ENCODE measurements at regions not wholly inside any gene's neighbourhood (a gene's known extent, or its start where the extent isn't known, plus 50 kb on each side); places are given as distances from the start of the nearest gene placed in this dataset.

- intact Hi-C loops (cut with DNase I) = no loop called here
These were observed 151.8 kb upstream of the TSC22D2 start for GRCh38 chr3:150256318-150256717.

GRCh38 chr3:150255826-150256225 lies 152.3 kb upstream of the TSC22D2 start:
- no peak for DNase-seq (ENCODE audit: extremely low spot score in 2 of 2)
- intact Hi-C loops (cut with DNase I) = no loop called here
- Histone ChIP-seq H3K27me3 (no peaks in the 10 kb centered on the region), H3K9me3 (no peaks in the 10 kb centered on the region), H3K4me1 (peaks cover 30% of the 10 kb centered on the region), H3K4me3 (no peak overlapping the region), H3K36me3 (no peaks in the 10 kb centered on the region), H3K27ac (no peak overlapping the region)
- TF ChIP-seq POLR2AphosphoS5 (IDR thresholded peaks at IDR 0.05; ENCODE audit: insufficient read depth in 1 of 2, low read depth in 1 of 2) (no peak), CTCF (IDR thresholded peaks at IDR 0.05) (no peak), POLR2A (IDR thresholded peaks at IDR 0.05) (no peak)

More at GRCh38 chr3:150256318-150256717, 151.8 kb upstream of the TSC22D2 start:
- no peak overlapping the region for H3K4me3 ChIP-seq
- H3K27ac ChIP-seq = no peak overlapping the region
- no peak for TF ChIP-seq POLR2A (IDR thresholded peaks at IDR 0.05)
- no peak for TF ChIP-seq POLR2AphosphoS5 (IDR thresholded peaks at IDR 0.05; ENCODE audit: insufficient read depth in 1 of 2, low read depth in 1 of 2)
- no peak for TF ChIP-seq CTCF (IDR thresholded peaks at IDR 0.05)
- no peaks in the 10 kb centered on the region for H3K9me3 ChIP-seq
- peaks cover 26% of the 10 kb centered on the region for H3K4me1 ChIP-seq
- H3K27me3 ChIP-seq = no peaks in the 10 kb centered on the region
- DNase-seq (ENCODE audit: extremely low spot score in 2 of 2) = no peak
- H3K36me3 ChIP-seq = no peaks in the 10 kb centered on the region

- Histone ChIP-seq H3K36me3 (no peaks in the 10 kb centered on the region), H3K27ac (peak overlapping the region; percentile 38), H3K9me3 (no peaks in the 10 kb centered on the region), H3K27me3 (no peaks in the 10 kb centered on the region), H3K4me3 (no peak overlapping the region), H3K4me1 (peaks cover 30% of the 10 kb centered on the region)
- TF ChIP-seq POLR2A (IDR thresholded peaks at IDR 0.05) = no peak
- TF ChIP-seq POLR2AphosphoS5 (IDR thresholded peaks at IDR 0.05; ENCODE audit: insufficient read depth in 1 of 2, low read depth in 1 of 2) = peak in 1 of 2 donors; percentile 7
- TF ChIP-seq CTCF (IDR thresholded peaks at IDR 0.05) = no peak
- no peak for DNase-seq (ENCODE audit: extremely low spot score in 2 of 2)
- intact Hi-C loops (cut with DNase I) = no loop called here
These were observed 152.7 kb upstream of the TSC22D2 start for GRCh38 chr3:150255413-150255812.

GRCh38 chr3:150254309-150254708 lies 153.8 kb upstream of the TSC22D2 start:
- no peaks in the 10 kb centered on the region for H3K27me3 ChIP-seq
- peak overlapping the region; percentile 38 for H3K27ac ChIP-seq
- peaks cover 30% of the 10 kb centered on the region for H3K4me1 ChIP-seq

More at GRCh38 chr3:150254309-150254708, 153.8 kb upstream of the TSC22D2 start:
- TF ChIP-seq POLR2AphosphoS5 (IDR thresholded peaks at IDR 0.05; ENCODE audit: insufficient read depth in 1 of 2, low read depth in 1 of 2) (no peak), CTCF (IDR thresholded peaks at IDR 0.05) (no peak), POLR2A (IDR thresholded peaks at IDR 0.05) (no peak)
- no peak overlapping the region for H3K4me3 ChIP-seq
- no peak for DNase-seq (ENCODE audit: extremely low spot score in 2 of 2)
- intact Hi-C loops (cut with DNase I) = loop anchor here (5.0 kb wide), 1 partner anchor 153 kb away; the partner anchor contains the start of gene TSC22D2
- H3K36me3 ChIP-seq = no peaks in the 10 kb centered on the region
- no peaks in the 10 kb centered on the region for H3K9me3 ChIP-seq
